ENCODE measurements at regions not wholly inside any gene's neighbourhood (a gene's known extent, or its start where the extent isn't known, plus 50 kb on each side); places are given as distances from the start of the nearest gene placed in this dataset.

GRCh38 chr5:65068410-65068809 lies 299.7 kb downstream of the CWC27 start:
- H3K9me3 Mint-ChIP-seq = no peaks in the 10 kb centered on the region
- CTCF ChIA-PET = interaction anchor here (0.6 kb wide), 1 partner anchor 21 kb away, joined by 3 read pairs; no protein-coding TSS in a partner anchor
- intact Hi-C loops (cut with micrococcal nuclease) = no loop called here
- no peak overlapping the region for H3K27ac Mint-ChIP-seq
- H3K27me3 Mint-ChIP-seq (ENCODE audit: low read depth) = peaks cover 5% of the 10 kb centered on the region
- no peak overlapping the region for H3K4me3 Mint-ChIP-seq
- no peaks in the 10 kb centered on the region for H3K36me3 Mint-ChIP-seq (ENCODE audit: low read depth)
- DNase-seq = no peak
- no peaks in the 10 kb centered on the region for H3K4me1 Mint-ChIP-seq (ENCODE audit: low read depth)

- H3K27me3 Mint-ChIP-seq (ENCODE audit: low read depth) = peaks cover 2% of the 10 kb centered on the region
- H3K27ac Mint-ChIP-seq = no peak overlapping the region
- no peaks in the 10 kb centered on the region for H3K4me1 Mint-ChIP-seq (ENCODE audit: low read depth)
- H3K4me3 Mint-ChIP-seq = no peak overlapping the region
- DNase-seq = no peak
- CTCF ChIA-PET = no interaction called here
- intact Hi-C loops (cut with micrococcal nuclease) = loop anchor here (10.0 kb wide), 1 partner anchor 315 kb away; no protein-coding TSS in a partner anchor
- no peaks in the 10 kb centered on the region for H3K9me3 Mint-ChIP-seq
- no peaks in the 10 kb centered on the region for H3K36me3 Mint-ChIP-seq (ENCODE audit: low read depth)
Measured at GRCh38 chr5:65070026-65070425, 301.3 kb downstream of the CWC27 start.

- H3K27me3 Mint-ChIP-seq (ENCODE audit: low read depth) = no peaks in the 10 kb centered on the region
- peaks cover 6% of the 10 kb centered on the region for H3K4me1 Mint-ChIP-seq (ENCODE audit: low read depth)
- no peak overlapping the region for H3K4me3 Mint-ChIP-seq
- DNase-seq = no peak
- no peaks in the 10 kb centered on the region for H3K36me3 Mint-ChIP-seq (ENCODE audit: low read depth)
- CTCF ChIA-PET = interaction anchor here (1.1 to 1.8 kb wide), 2 partner anchors 27 to 410 kb away, joined by 3 to 8 read pairs; no protein-coding TSS in a partner anchor
- H3K9me3 Mint-ChIP-seq = no peaks in the 10 kb centered on the region
- intact Hi-C loops (cut with micrococcal nuclease) = loop anchor here (10.0 kb wide), 1 partner anchor 312 kb away; no protein-coding TSS in a partner anchor
- no peak overlapping the region for H3K27ac Mint-ChIP-seq
Measured at GRCh38 chr5:65072850-65073249, 304.1 kb downstream of the CWC27 start.

GRCh38 chr5:65073250-65073661 lies 304.5 kb downstream of the CWC27 start:
- intact Hi-C loops (cut with micrococcal nuclease) = loop anchor here (10.0 kb wide), 1 partner anchor 312 kb away; no protein-coding TSS in a partner anchor
- no peaks in the 10 kb centered on the region for H3K36me3 Mint-ChIP-seq (ENCODE audit: low read depth)
- no peaks in the 10 kb centered on the region for H3K9me3 Mint-ChIP-seq
- DNase-seq = no peak
- no peak overlapping the region for H3K4me3 Mint-ChIP-seq
- CTCF ChIA-PET = interaction anchor here (0.6 to 1.8 kb wide), 3 partner anchors 27 to 410 kb away, joined by 3 to 8 read pairs (median 3); no protein-coding TSS in a partner anchor
- no peaks in the 10 kb centered on the region for H3K27me3 Mint-ChIP-seq (ENCODE audit: low read depth)
- peaks cover 6% of the 10 kb centered on the region for H3K4me1 Mint-ChIP-seq (ENCODE audit: low read depth)
- H3K27ac Mint-ChIP-seq = no peak overlapping the region

- H3K27me3 Mint-ChIP-seq (ENCODE audit: low read depth) = no peaks in the 10 kb centered on the region
- peaks cover 8% of the 10 kb centered on the region for H3K4me1 Mint-ChIP-seq (ENCODE audit: low read depth)
- H3K9me3 Mint-ChIP-seq = no peaks in the 10 kb centered on the region
- H3K36me3 Mint-ChIP-seq (ENCODE audit: low read depth) = no peaks in the 10 kb centered on the region
- intact Hi-C loops (cut with micrococcal nuclease) = loop anchor here (1.0 to 10.0 kb wide), 4 partner anchors 25 to 408 kb away; no protein-coding TSS in a partner anchor
- CTCF ChIA-PET = interaction anchor here (0.8 to 2.1 kb wide), 7 partner anchors 27 to 409 kb away, joined by 3 to 10 read pairs (median 6); no protein-coding TSS in a partner anchor
- no peak overlapping the region for H3K4me3 Mint-ChIP-seq
- H3K27ac Mint-ChIP-seq = no peak overlapping the region
- no peak for DNase-seq
Measured at GRCh38 chr5:65075623-65076250, 307.0 kb downstream of the CWC27 start.

GRCh38 chr5:65076251-65076869 lies 307.6 kb downstream of the CWC27 start:
- Mint-ChIP-seq H3K9me3 (no peaks in the 10 kb centered on the region), H3K4me3 (no peak overlapping the region), H3K4me1 (ENCODE audit: low read depth) (peaks cover 8% of the 10 kb centered on the region), H3K27ac (no peak overlapping the region), H3K36me3 (ENCODE audit: low read depth) (no peaks in the 10 kb centered on the region), H3K27me3 (ENCODE audit: low read depth) (no peaks in the 10 kb centered on the region)
- peak; percentile 65 for DNase-seq
- intact Hi-C loops (cut with micrococcal nuclease) = loop anchor here (1.0 to 10.0 kb wide), 4 partner anchors 24 to 407 kb away; no protein-coding TSS in a partner anchor
- CTCF ChIA-PET = interaction anchor here (0.8 to 2.1 kb wide), 6 partner anchors 27 to 408 kb away, joined by 3 to 10 read pairs (median 6); no protein-coding TSS in a partner anchor

- Mint-ChIP-seq H3K9me3 (no peaks in the 10 kb centered on the region), H3K27me3 (ENCODE audit: low read depth) (no peaks in the 10 kb centered on the region), H3K4me3 (no peak overlapping the region), H3K36me3 (ENCODE audit: low read depth) (no peaks in the 10 kb centered on the region), H3K4me1 (ENCODE audit: low read depth) (peaks cover 8% of the 10 kb centered on the region), H3K27ac (no peak overlapping the region)
- intact Hi-C loops (cut with micrococcal nuclease) = loop anchor here (2.0 to 10.0 kb wide), 2 partner anchors 23 to 307 kb away; no protein-coding TSS in a partner anchor
- CTCF ChIA-PET = interaction anchor here (1.9 kb wide), 1 partner anchor 405 kb away, joined by 8 read pairs; no protein-coding TSS in a partner anchor
- DNase-seq = no peak
Measured at GRCh38 chr5:65077653-65078052, 308.9 kb downstream of the CWC27 start.

- intact Hi-C loops (cut with micrococcal nuclease) = loop anchor here (10.0 kb wide), 1 partner anchor 306 kb away; no protein-coding TSS in a partner anchor
- CTCF ChIA-PET = interaction anchor here (0.6 to 1.9 kb wide), 2 partner anchors 14 to 405 kb away, joined by 3 to 8 read pairs; no protein-coding TSS in a partner anchor
- no peak overlapping the region for H3K4me3 Mint-ChIP-seq
- H3K36me3 Mint-ChIP-seq (ENCODE audit: low read depth) = no peaks in the 10 kb centered on the region
- peaks cover 8% of the 10 kb centered on the region for H3K4me1 Mint-ChIP-seq (ENCODE audit: low read depth)
- no peaks in the 10 kb centered on the region for H3K27me3 Mint-ChIP-seq (ENCODE audit: low read depth)
- no peak for DNase-seq
- H3K27ac Mint-ChIP-seq = no peak overlapping the region
- no peaks in the 10 kb centered on the region for H3K9me3 Mint-ChIP-seq
Measured at GRCh38 chr5:65078331-65078730, 309.6 kb downstream of the CWC27 start.

GRCh38 chr5:65081071-65081470 lies 312.3 kb downstream of the CWC27 start:
- no peak overlapping the region for H3K4me3 Mint-ChIP-seq
- no peak for DNase-seq
- CTCF ChIA-PET = no interaction called here
- peaks cover 8% of the 10 kb centered on the region for H3K4me1 Mint-ChIP-seq (ENCODE audit: low read depth)
- no peaks in the 10 kb centered on the region for H3K9me3 Mint-ChIP-seq
- H3K36me3 Mint-ChIP-seq (ENCODE audit: low read depth) = no peaks in the 10 kb centered on the region
- no peak overlapping the region for H3K27ac Mint-ChIP-seq
- H3K27me3 Mint-ChIP-seq (ENCODE audit: low read depth) = no peaks in the 10 kb centered on the region
- intact Hi-C loops (cut with micrococcal nuclease) = no loop called here

GRCh38 chr5:65084795-65085515 lies 316.2 kb downstream of the CWC27 start:
- Mint-ChIP-seq H3K36me3 (ENCODE audit: low read depth) (no peaks in the 10 kb centered on the region), H3K4me1 (ENCODE audit: low read depth) (peaks cover 2% of the 10 kb centered on the region), H3K27me3 (ENCODE audit: low read depth) (peaks cover 2% of the 10 kb centered on the region), H3K4me3 (no peak overlapping the region), H3K27ac (no peak overlapping the region), H3K9me3 (no peaks in the 10 kb centered on the region)
- intact Hi-C loops (cut with micrococcal nuclease) = no loop called here
- DNase-seq = no peak
- CTCF ChIA-PET = interaction anchor here (1.0 kb wide), 1 partner anchor 31 kb away, joined by 3 read pairs; no protein-coding TSS in a partner anchor

- DNase-seq = no peak
- CTCF ChIA-PET = interaction anchor here (1.0 kb wide), 1 partner anchor 31 kb away, joined by 3 read pairs; no protein-coding TSS in a partner anchor
- intact Hi-C loops (cut with micrococcal nuclease) = no loop called here
- H3K4me3 Mint-ChIP-seq = no peak overlapping the region
- H3K27me3 Mint-ChIP-seq (ENCODE audit: low read depth) = peaks cover 3% of the 10 kb centered on the region
- no peaks in the 10 kb centered on the region for H3K36me3 Mint-ChIP-seq (ENCODE audit: low read depth)
- H3K27ac Mint-ChIP-seq = no peak overlapping the region
- no peaks in the 10 kb centered on the region for H3K4me1 Mint-ChIP-seq (ENCODE audit: low read depth)
- H3K9me3 Mint-ChIP-seq = no peaks in the 10 kb centered on the region
Measured at GRCh38 chr5:65085516-65085850, 316.8 kb downstream of the CWC27 start.
